ENCODE measurements at regions not wholly inside any gene's neighbourhood (a gene's known extent, or its start where the extent isn't known, plus 50 kb on each side); places are given as distances from the start of the nearest gene placed in this dataset.

GRCh38 chr6:2363211-2363610, 117.8 kb upstream of the GMDS start:
- no peaks in the 10 kb centered on the region; a peak in 1 of 5 replicates for H3K36me3 ChIP-seq (replicated peaks in 1 of 2; ENCODE audit: control insufficient read depth in 1 of 2, insufficient read depth in 2 of 2, low read length in 2 of 2)
- H3K4me2 ChIP-seq (ENCODE audit: low read depth, low read length): no peak overlapping the region
- H3K27me3 ChIP-seq (ENCODE audit: control insufficient read depth in 1 of 2, insufficient read depth in 2 of 2, low read length in 2 of 2): no peaks in the 10 kb centered on the region
- H3K9me3 ChIP-seq (ENCODE audit: low read length): no peaks in the 10 kb centered on the region
- FAIRE-seq (no peak), ATAC-seq (no peak), DNase-seq (ENCODE audit: low spot score) (no peak)
- no peak overlapping the region for H3K4me3 ChIP-seq (replicated peaks in 1 of 3; ENCODE audit: insufficient read depth in 1 of 3, low read depth in 2 of 3, low read length in 3 of 3)
- H2AFZ ChIP-seq (ENCODE audit: low read length): no peak overlapping the region
- TF ChIP-seq SOX5 (CRISPR knock-in tag; IDR thresholded peaks at IDR 0.05; ENCODE audit: borderline replicate concordance): no peak
- TF ChIP-seq ZNF12 (CRISPR knock-in tag; IDR thresholded peaks at IDR 0.05): peak; percentile 73; the same call in 1 of the 2 replicates
- intact Hi-C loops (cut with micrococcal nuclease; ENCODE audit: unreplicated experiment) (no loop called here), in situ Hi-C loops (cut with HindIII; ENCODE audit: extremely low pct_ligation_motif_present, low pct_unique_long_range_greater_than_20kb) (no loop called here)
- no peaks in the 10 kb centered on the region for H3K79me2 ChIP-seq (ENCODE audit: insufficient read depth, low read length)
- H3K27ac ChIP-seq (ENCODE audit: extremely low read length, insufficient read depth, low read length): no peak overlapping the region
- WGBS (ENCODE audit: low lambda C conversion rate): 62% methylated on average over 3 of the region's 3 CpGs
- no peaks in the 10 kb centered on the region for H3K4me1 ChIP-seq (ENCODE audit: insufficient read depth, low read length)
- no peaks in the 10 kb centered on the region for H4K20me1 ChIP-seq (ENCODE audit: insufficient read depth, low read length)
- ChIA-PET CTCF (ENCODE audit: low intra/inter-chr PET ratio, low total read pairs) (no interaction called here), POLR2A (no interaction called here)
- H3K9ac ChIP-seq (ENCODE audit: insufficient read depth, low read depth, low read length): no peak overlapping the region
- no TSS peak for BruUV-seq (replicated peaks)

- DNase-seq (ENCODE audit: low spot score) (no peak), ATAC-seq (no peak), FAIRE-seq (no peak)
- Histone ChIP-seq H3K4me2 (ENCODE audit: low read depth, low read length) (no peak overlapping the region), H3K4me1 (ENCODE audit: insufficient read depth, low read length) (no peaks in the 10 kb centered on the region), H4K20me1 (ENCODE audit: insufficient read depth, low read length) (no peaks in the 10 kb centered on the region), H3K4me3 (replicated peaks in 1 of 3; ENCODE audit: insufficient read depth in 1 of 3, low read depth in 2 of 3, low read length in 3 of 3) (no peak overlapping the region), H3K9ac (ENCODE audit: insufficient read depth, low read depth, low read length) (no peak overlapping the region), H3K9me3 (ENCODE audit: low read length) (no peaks in the 10 kb centered on the region), H2AFZ (ENCODE audit: low read length) (no peak overlapping the region), H3K27ac (ENCODE audit: extremely low read length, insufficient read depth, low read length) (no peak overlapping the region), H3K79me2 (ENCODE audit: insufficient read depth, low read length) (no peaks in the 10 kb centered on the region), H3K36me3 (replicated peaks in 1 of 2; ENCODE audit: control insufficient read depth in 1 of 2, insufficient read depth in 2 of 2, low read length in 2 of 2) (no peaks in the 10 kb centered on the region; a peak in 2 of 5 replicates), H3K27me3 (ENCODE audit: control insufficient read depth in 1 of 2, insufficient read depth in 2 of 2, low read length in 2 of 2) (no peaks in the 10 kb centered on the region)
- TF ChIP-seq CEBPG (CRISPR knock-in tag; IDR thresholded peaks at IDR 0.05) (peak; percentile 68), DMAP1 (CRISPR knock-in tag; IDR thresholded peaks at IDR 0.05) (no peak), CEBPB (IDR thresholded peaks at IDR 0.05; ENCODE audit: borderline replicate concordance, low read depth, low read length) (peak; percentile 96)
- ChIA-PET CTCF (ENCODE audit: low intra/inter-chr PET ratio, low total read pairs) (no interaction called here), POLR2A (no interaction called here)
- BruUV-seq (replicated peaks): no TSS peak
- in situ Hi-C loops (cut with HindIII; ENCODE audit: extremely low pct_ligation_motif_present, low pct_unique_long_range_greater_than_20kb) (no loop called here), intact Hi-C loops (cut with micrococcal nuclease; ENCODE audit: unreplicated experiment) (no loop called here)
- WGBS (ENCODE audit: low lambda C conversion rate): 92% methylated on average over 5 of the region's 5 CpGs
Observed at GRCh38 chr6:2361195-2361594, 115.8 kb upstream of the GMDS start.
